ENCODE measurements at regions not wholly inside any gene's neighbourhood (a gene's known extent, or its start where the extent isn't known, plus 50 kb on each side); places are given as distances from the start of the nearest gene placed in this dataset.

DNA sequence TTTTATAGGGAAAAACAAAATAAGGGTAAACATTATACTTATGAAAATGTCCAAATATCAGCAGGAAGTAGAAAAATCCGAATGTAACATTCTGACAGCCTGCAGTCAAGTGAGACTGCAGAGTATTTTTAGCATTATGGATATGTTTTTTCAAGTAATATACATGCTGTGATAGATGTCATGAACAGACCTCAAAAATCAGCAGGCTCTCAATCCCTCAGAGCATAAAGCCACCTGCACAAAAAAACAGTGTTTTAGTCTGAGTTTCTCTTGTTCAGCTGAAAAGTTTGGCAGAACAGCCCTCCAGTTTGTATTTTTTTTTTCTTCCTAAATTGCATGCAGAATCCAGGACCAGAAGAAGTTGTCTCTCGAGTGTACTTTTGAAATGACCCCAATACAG lies 219.1 kb upstream of the FMN2 start:
- no peak for TF ChIP-seq POLR2A (IDR thresholded peaks at IDR 0.05)
- TF ChIP-seq, protein P1, sequence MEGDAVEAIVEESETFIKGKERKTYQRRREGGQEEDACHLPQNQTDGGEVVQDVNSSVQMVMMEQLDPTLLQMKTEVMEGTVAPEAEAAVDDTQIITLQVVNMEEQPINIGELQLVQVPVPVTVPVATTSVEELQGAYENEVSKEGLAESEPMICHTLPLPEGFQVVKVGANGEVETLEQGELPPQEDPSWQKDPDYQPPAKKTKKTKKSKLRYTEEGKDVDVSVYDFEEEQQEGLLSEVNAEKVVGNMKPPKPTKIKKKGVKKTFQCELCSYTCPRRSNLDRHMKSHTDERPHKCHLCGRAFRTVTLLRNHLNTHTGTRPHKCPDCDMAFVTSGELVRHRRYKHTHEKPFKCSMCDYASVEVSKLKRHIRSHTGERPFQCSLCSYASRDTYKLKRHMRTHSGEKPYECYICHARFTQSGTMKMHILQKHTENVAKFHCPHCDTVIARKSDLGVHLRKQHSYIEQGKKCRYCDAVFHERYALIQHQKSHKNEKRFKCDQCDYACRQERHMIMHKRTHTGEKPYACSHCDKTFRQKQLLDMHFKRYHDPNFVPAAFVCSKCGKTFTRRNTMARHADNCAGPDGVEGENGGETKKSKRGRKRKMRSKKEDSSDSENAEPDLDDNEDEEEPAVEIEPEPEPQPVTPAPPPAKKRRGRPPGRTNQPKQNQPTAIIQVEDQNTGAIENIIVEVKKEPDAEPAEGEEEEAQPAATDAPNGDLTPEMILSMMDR (IDR thresholded peaks at IDR 0.05) = no peak
- TF ChIP-seq POLR2AphosphoS5 (IDR thresholded peaks at IDR 0.05) = no peak
- no peak for TF ChIP-seq EP300 (IDR thresholded peaks at IDR 0.05)

Measured in stomach (tissue), 4 donors.